ELR (cell line): ENCODE measurements at regions not wholly inside any gene's neighbourhood (a gene's known extent, or its start where the extent isn't known, plus 50 kb on each side); places are given as distances from the start of the nearest gene placed in this dataset.
A peak's percentile ranks its signal among the peaks of the same experiment; 100 is the strongest.
"Not testable (repeated sequence)": the region's sequence is repeated elsewhere in the genome, so short reads cannot be mapped to it uniquely, and the experiment has no call there.

ENCODE experiments used
- DNase-seq: peaks from one replicate; pipeline ENCODE4 v3.0.0-alpha.2; 2015; ENCODE audit warnings: low read depth

DNA sequence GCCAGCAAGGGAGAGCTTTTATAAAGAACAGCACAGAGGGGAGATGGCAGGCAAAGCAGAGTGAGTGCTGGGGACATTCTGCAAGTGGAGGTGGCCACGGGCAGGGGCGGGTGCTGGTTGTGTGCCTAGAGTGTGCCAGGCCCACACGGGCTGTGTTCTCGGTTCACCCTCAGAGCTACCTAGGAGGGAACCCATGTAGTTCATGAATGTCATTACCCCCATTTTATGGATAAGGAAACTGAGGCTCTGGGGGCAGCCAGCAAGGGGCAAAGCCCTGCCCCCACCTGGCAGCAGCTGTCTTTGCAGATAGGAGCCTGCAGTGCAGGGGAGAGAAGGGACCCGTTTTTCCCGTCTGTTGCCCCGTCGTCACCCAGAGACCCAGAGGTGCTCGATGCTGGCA, 85.2 kb upstream of the NCOR2 start:
- DNase-seq, result no peak

DNA sequence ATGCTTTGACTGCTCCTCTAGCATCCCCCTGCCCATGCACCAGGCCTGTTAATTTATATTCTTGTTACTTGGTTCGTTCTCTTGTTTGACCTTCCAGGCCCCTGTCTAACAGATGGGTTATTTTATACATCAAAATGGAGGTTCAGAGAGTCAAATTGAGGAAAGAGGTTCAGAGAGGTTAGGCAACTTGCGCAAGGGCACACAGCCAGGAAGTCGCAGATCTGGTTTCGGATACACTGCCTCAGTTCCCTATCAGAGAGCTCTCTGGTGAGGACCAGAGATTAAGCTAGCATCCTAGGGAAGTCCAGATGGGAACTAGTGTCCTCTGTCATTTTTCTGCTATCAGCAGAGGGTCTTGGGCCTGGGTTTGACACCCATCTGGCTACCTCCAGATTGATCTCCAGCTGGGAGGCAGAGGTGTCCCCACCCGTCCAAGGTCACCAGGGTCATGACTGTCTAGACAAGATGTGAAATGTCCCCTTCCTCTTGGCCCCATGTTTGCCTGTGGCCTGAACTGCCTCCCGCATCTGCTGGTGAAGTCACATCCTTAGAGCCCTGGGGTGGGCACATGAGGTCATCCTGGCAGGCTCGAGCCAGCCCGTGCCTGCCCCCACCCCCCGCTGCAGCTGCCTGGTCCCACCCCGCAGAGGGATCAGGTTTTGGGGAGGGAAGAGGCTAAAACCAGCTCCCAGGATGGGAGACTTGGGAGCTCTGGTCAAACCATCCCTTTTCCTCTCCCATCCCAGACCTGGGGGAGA, 84.3 kb upstream of the NCOR2 start:
- no peak for DNase-seq

DNA sequence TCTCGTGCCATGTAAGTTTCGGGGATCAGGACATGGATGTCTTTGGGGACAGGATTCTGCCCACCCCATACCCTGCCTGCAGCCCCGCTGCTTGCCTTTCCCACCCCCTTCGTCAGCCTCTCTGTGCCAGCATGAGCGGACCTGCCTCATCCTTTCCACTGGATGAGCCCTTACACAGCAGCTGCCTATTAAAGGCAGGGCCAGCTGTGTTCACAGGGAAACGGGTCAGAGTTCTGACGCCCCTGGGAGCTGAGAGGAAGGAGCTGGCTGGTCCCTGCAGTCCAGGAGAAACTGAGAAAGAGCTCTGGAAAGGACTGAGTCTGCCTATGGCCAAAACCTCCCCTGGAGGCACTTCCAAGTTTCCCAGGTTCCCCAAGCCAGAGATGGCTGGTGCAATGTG, 83.5 kb upstream of the NCOR2 start:
- no peak for DNase-seq

DNA sequence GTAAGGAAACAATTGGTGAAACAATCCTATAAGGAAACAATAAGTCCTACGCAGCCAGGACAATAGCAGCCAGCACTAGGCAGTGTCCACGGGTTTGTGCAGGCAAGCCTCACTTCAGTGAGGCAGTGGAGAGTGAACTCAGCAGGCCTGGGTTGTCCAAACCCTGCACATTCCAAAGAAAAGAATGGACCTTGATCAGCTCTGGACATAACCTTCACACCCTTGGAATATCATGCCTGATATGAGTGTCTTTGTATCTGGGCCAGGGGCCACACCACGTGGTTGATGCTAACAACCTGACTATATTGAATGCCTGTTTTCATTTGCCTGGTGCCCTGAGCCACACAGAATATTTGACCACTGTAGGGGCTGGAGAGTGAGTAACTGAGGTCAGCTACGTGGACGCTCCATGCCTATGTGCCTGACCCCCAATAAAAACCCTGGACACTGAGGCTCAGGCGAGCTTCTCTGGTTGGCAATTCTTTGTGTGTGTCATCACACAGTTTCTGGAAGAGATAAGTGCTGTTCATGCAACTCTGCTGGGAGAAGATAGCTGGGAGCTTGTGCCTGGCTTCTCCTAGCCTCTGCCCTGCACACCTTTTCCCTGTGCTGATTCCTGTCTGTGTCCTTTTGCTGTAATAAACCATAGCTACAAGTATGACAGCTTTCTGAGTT, 81.4 kb upstream of the NCOR2 start:
- no peak for DNase-seq

DNA sequence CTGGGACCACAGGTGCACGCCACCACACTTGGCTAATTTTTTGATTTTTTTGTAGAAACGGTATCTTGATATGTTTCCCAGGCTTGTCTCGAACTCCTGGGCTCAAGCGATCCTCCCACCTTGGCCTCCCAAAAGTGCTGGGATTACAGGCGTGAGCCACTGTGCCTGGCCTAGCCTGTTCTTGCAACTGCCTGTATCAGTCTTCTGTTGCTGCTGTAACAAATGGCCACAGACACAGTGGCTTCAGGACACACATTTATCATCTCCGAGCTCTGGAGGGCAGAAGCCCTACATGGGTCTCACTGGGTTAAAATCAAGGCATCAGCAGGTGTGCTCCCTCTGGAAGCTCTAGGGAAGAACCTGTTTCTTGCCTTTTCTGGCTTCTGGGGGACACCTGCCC, 79.9 kb upstream of the NCOR2 start:
- DNase-seq, result no peak

DNA sequence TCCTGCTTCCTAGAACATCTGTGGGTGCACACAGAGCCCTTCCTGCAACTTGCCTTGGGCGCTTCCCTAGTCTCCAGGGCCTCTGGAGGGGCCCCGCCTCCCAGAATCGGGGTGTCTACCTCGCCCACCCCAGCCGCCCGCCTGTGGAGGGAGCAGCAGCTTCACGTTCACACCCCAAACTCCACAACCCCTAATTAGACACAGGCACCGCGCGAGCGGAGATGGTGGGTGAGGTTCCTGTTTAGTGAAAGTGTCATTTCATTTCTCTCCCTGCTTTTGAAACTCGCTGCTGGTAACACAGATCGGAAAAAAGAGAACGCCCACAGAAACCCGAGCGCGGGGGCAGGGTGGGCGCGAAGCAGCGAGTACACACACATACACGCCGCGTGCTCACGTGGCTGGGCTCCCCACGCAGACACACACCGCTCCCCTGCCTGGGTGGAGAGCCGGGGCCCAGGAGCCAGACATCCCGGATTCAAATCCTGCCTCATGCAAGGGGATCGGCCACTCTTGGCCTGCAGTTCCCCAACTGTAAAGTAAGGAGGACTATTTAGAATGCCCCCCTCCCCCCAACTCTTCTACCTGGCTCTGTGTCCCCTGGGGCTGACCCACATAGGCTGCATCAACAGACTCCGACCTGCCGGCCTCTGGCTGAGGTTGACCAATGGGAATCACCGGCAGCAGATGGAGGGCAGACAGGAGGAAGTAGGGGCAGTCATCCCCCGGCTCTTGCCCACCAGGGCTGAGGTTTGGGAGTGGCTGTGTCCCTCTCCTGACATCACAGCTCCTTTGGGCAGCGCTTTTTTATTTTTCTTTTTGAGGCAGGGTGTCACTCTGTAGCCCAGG, 79.2 kb upstream of the NCOR2 start:
- DNase-seq, result no peak

DNA sequence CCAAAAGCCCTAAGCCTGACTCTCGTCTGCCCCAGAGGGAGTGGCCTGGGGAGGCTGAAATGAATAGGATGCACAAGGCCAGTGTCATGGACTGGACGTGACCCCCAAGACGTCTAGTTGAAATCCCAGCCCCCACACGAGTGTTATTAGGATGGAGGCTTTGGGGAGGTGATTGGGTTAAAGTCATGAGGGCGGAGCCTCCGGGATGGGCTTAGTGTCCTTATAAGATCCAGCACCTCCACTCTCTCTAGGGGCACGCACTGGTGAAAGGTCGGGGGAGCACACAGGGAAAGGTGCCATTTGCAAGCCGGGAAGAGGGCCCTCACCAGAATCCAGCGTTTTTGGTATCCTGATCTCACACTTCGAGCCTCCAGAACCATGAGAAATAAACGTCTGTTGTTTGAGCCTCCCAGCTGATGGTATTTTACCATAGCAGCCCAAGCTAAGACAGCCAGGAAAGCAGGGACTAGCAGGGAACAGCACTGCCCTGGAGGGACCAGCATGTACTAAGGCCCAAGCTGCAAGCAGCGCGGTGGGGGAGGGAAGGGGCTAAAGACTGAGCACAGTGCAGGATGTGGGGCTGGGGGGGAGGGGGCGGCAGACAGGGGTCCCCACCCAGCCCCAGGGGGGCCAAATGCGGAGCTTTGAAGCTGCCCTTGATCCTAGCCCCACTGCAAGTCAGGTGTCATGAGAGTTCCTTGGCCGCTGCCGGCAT, 78.3 kb upstream of the NCOR2 start:
- DNase-seq, result no peak

DNA sequence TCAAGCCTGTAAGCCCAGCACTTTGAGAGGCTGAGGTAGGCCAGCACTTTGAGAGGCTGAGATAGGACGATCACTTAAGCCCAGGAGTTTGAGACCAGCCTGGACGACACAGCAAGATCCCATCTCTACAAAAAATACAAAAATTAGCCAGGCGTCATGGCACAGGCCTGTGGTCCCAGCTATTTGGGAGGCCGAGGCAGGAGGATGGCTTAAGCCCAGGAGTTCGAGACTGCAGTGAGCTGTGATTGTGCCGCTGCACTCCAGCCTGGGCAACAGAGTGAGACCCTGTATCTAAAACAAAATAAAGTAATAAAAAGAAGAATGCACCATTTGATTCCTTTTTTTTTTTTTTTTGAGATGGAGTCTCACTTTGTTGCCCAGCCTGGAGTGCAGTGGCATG, 76.4 kb upstream of the NCOR2 start:
- not testable (repeated sequence) for DNase-seq

DNA sequence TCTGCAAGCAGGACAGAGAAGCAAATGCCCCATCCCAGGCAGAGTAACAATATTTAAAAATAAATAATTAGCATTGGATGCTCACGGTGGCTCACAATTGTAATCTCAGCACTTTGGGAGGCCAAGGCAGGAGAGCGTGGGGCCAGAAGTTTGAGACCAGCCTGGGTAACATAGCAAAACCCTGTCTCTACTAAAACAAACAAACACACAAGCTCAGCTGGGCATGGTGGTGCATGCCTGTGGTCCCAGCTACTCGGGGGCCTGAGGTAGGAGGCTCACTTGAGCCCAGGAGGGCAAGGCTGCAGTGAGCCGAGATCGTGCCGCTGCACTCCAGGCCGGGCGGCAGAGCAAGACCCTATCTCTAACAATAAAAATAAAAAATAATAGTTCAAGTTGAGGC, 74.7 kb upstream of the NCOR2 start:
- no peak for DNase-seq

DNA sequence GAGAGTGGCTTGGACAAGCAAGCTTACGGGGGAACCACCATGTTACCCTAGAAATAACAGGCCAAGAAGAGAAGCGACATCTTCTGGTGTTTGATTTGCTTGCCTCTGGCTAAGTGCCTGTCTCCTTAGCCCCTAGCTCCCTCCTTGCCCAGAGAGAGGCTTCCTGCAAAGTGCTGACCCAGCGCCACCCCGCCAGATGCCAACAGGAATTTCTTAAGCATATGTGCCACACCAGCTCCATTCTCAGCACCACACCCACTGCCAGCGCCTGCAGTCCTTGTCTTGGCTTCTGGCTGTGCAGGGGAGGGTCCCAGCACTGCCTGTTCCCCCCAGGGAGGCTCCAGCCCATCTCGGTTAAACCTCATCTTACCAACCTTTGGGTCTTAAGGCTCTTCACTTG, 74.2 kb upstream of the NCOR2 start:
- no peak for DNase-seq

DNA sequence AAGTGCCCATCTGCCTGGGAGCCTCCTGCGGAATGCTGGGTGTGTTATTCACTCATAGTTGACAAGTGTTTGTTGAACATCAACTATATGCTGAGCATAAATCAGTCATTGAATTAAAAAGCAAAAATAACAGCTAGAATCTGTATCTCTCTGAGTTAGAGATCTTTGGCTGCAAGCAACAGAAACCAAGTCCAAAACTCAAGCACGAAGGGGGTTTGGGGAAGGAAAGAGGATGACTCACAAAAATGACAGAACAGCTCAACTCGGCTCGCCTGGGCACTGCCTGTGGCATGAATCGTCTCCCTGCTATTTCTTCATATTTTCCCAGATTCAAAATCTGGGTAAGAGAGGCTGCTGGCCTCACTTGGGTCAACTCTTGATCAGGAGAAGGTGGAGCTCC, 72.6 kb upstream of the NCOR2 start:
- peak; percentile 71 for DNase-seq

DNA sequence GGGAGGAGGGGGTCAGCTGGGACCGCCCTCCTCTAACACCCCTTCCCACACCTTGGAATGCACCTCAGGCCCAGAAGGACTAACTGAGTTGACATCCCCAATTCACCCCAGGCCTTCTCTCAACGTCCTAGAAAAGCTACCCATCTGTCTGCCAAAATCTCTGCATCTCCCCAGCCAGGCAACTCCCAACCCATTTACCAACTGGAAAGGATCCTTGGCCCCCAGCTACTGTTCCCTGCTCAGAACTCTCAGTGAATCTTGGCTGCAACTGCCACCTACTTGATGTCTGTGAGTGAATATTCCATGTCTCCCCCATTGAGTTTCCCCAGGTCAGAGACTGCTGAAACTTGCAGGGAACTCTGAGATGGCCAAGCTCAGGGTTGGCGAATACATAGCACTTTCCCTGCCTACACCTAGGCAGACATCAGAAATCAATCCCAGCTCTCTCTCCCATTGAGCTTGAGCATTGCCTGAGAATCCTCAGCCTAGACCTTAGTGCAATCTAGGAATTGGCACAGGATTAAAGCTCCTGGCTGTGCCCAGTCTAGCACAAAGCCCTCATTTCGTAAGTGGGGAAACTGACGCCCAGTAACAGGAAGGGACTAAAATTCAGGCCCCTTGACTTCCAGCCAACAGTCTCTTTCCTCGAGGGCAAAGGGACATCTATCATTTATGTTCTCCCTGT, 71.9 kb upstream of the NCOR2 start:
- no peak for DNase-seq

DNA sequence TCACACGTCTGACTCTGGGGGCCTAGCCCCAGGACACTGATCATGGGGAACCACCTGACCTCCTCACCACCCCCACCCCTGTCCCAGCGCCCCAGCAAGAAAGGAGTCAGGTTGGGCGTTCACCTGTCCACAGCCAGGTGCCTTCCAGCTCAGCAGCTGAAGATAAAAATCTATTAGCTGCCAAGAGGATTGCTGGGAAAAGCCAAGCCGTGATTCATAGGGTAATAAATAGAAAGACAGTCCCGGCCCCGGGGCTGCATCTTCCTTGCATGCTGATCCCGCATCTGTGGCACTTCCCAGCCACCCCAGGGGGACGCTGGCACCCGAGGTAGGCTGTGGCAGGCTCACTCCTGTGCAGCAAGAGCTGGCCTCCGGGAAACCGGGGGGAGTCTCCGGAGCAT, 70.2 kb upstream of the NCOR2 start:
- peak; percentile 26 for DNase-seq

DNA sequence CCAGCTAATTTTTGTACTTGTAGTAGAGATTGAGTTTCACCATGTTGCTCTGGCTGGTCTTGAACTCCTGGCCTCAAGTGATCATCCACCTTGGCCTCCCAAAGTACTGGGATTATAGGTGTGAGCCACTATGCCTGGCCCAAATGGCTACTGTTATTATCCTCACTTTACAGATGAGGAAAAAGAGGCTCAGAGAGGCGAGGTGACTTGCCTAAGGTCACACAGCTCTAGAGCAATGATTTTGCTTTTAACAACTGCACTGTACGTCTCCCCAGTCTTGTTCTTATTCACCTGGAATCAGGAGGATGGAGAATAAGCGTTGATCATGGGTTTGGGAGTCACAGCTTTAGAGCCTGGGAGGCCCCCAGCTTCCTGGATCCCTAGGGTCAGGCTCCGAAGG, 69.8 kb upstream of the NCOR2 start:
- no peak for DNase-seq

DNA sequence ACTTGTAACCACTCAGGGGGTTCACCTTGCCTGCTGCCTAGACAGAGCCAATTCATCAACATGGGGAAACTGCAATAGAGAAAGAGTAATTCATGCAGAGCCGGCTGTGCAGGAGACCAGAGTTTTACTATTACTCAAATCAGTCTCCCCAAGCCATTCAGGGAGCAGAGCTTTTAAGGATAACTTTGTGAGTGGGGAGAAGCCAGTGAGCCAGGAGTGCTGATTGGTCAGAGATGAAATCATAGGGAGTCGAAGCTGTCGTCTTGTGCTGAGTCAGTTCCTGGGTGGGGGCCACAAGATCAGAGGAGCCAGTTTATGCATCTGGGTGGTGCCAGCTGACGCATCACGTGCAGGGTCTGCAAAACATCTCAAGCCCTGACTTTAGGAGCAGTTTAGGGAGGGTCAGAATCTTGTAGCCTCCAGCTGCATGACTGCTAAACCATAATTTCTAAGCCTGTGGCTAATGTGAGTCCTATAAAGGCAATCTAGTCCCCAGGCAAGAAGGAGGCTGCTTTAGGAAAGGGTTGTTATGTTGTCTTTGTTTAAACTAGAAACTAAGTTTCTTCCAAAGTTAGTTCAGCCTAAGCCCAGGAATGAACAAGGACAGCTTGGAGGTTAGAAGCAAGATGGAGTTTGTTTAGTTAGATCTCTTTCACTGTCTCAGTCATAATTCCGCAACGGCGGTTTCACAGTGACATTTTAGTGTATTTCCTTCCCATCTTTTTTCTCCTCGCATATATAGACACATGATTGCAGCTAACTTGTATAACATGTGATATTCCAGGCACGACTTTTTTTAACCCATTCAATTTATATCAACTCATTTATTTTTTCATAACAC, 68.9 kb upstream of the NCOR2 start:
- DNase-seq, result peak; percentile 89

DNA sequence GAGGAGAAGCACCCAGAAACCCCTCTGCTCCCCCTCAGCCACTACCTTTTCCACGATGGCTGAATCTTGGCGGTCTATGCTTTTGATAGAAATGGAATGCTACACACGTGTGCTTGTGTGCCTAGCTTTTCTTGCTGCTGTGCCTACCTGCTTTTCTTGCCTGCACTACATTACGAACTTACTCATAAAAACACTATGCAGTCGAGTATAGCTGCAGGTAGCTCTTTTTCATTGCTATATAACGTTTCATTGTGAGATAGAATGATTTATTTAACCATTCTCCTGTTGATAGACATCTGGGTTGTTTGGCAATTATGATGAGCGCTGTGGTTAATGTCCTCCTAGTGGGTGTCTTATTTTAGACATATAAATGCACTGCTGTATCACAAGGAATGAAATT, 67.9 kb upstream of the NCOR2 start:
- DNase-seq, result no peak

DNA sequence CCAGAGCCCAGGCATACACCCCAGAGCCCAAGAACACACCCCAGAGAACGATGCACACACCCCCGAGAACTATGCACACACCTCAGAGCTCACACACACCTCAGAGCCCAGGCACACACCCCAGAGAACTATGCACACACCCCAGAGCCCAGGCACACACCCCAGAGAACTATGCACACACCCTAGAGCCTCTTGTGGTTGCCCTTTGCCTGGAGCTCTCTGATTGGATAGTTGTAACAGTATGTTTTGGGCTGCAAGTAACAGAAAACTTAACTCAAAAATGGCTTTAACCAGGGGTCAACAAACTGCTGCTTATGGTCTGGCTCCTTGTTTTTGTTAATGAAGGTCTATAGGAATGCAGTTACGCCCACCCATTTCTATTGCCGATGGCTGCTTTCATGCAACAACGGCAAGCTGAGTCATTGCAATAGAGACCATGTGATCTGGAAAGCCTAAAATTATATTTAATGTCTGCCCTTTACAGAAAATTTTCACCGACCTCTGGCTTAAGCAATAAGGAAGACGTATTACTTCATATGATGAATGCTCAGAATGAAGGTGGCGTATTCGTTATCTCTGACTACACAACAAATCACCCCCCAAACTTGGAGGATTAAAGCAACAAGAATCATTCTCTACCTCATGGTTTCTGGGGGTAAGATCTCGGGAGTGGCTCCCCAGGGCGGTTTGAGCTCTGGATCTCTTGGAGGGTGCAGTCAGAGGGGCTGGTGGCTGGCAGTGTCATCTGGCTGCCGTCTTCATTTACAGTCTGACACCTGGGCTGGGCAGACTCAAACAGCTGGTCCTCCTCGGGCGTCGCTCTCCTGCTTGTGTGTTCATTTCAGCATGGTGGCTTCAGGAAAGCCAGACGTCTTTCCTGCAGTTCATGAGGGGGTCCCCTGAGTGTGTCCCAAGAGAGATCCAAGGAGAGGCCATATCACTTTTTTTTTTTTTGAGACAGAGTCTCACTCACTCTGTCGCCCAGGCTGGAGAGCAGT, 66.3 kb upstream of the NCOR2 start:
- DNase-seq, result no peak

DNA sequence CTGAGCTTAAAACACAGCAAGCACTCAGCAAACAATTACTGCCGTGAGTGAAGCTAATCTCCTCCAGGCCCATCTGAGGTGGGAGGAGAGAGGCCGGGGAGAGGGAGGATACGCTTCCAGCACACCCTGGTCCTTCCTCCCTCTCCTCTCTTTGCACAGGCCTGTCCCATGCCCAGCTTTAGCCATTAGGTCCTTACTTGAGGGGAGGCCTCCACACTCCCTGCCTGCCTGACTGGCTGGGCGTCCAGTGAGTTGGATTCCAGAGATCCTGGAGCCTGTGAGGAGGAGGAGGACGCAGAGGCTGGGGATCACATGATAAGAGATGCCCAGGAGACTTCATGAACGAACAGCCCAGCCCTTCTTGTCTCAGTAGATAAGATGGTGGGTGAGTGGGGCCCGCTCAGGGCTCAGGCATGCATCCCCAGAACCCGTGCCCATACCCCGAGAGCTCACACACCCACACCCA, 65.1 kb upstream of the NCOR2 start:
- no peak for DNase-seq

DNA sequence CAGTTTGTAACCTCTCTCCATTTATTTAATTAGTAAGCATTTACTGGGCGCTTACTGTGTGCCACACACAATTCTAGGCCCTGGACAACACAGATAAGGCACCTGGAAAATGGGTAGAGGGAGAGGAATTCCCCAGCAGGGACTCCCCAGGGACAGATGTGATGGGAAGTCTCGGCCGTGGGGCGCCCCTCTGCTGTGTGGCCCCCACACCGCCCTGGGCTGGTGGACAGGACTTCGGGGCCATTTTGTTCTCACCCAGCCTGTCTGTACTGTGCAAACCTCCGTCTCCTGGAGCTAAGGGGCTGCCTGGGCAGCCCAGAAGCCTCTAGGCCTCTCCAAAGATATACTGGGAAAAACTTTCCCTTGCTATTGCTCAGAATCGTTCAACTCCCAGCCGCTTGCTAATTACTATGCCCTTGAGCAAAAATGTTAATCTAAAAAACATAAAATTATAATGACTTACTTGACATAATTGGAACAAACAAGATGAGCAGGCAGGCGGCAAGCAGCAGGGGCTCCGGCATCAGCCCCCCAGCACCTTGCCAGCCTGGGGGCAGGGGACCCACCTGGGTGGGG, 64.4 kb upstream of the NCOR2 start:
- no peak for DNase-seq
